Lung (tissue), 11 donors: ENCODE measurements at regions not wholly inside any gene's neighbourhood (a gene's known extent, or its start where the extent isn't known, plus 50 kb on each side); places are given as distances from the start of the nearest gene placed in this dataset.
"Not testable (repeated sequence)": the region's sequence is repeated elsewhere in the genome, so short reads cannot be mapped to it uniquely, and the experiment has no call there.

Experiments
- ATAC-seq: fragments of 200-7000 bp; cut with Tn5 transposase; one replicate; pipeline ENCODE4 v1.9.1; 2020; ENCODE audit warnings: moderate number of reproducible peaks; ENCODE audit not compliant: insufficient read depth, low FRiP score
- DNase-seq, 3 donors: peaks; one replicate each; pipeline ENCODE4 v3.0.0-alpha.2; 2013 to 2017
- H3K27ac ChIP-seq, 2 donors: one replicate each; pipeline ENCODE4 v1.5.1; 2013; ENCODE audit warnings: mild to moderate bottlenecking in 2 of 2, moderate library complexity in 2 of 2, control low read depth in 1 of 2, inconsistent platforms in 1 of 2, low read depth in 1 of 2, low read length in 1 of 2
- H3K27me3 ChIP-seq, 3 donors: one replicate each; pipeline ENCODE4 v1.5.1; 2013; ENCODE audit warnings: low read length in 2 of 3; ENCODE audit not compliant: control insufficient read depth in 3 of 3, insufficient read depth in 3 of 3
- H3K36me3 ChIP-seq, 4 donors: one replicate each; pipeline ENCODE4 v1.5.1; 2013; ENCODE audit warnings: low read length in 4 of 4, mild to moderate bottlenecking in 1 of 4, moderate library complexity in 1 of 4; ENCODE audit not compliant: control insufficient read depth in 4 of 4, insufficient read depth in 4 of 4
- H3K4me1 ChIP-seq, 5 donors: one replicate each; pipeline ENCODE4 v1.5.1; 2013; ENCODE audit warnings: low read length in 5 of 5, mild to moderate bottlenecking in 2 of 5, moderate library complexity in 1 of 5; ENCODE audit not compliant: control insufficient read depth in 5 of 5, insufficient read depth in 5 of 5
- H3K4me3 ChIP-seq: one replicate; pipeline ENCODE4 v1.5.1; 2013; ENCODE audit warnings: mild to moderate bottlenecking, control low read depth, moderate library complexity
- H3K9ac ChIP-seq, 2 donors: one replicate each; pipeline ENCODE4 v1.5.1; 2013; ENCODE audit warnings: low read length in 2 of 2, control low read depth in 1 of 2; ENCODE audit not compliant: insufficient read depth in 1 of 2
- H3K9me3 ChIP-seq, 4 donors: one replicate each; pipeline ENCODE4 v1.5.1; 2013; ENCODE audit warnings: low read length in 3 of 4, mild to moderate bottlenecking in 1 of 4, moderate library complexity in 1 of 4; ENCODE audit not compliant: control insufficient read depth in 4 of 4, insufficient read depth in 3 of 4
- CTCF ChIP-seq: IDR thresholded peaks from 2 replicates; pipeline ENCODE4 v1.5.1; 2012; ENCODE audit warnings: mild to moderate bottlenecking; ENCODE audit errors: control extremely low read depth, extremely low read depth
- WGBS, 2 donors: extraction: QIAGEN DNeasy Blood & Tissue Kit; methylation state at CpG; one replicate each; pipeline ENCODE4 v1.1.7; 2013; 5-methylcytosine and 5-hydroxymethylcytosine counted together
- donor health status: control.
- donor health status: control.
- donor health status: Bipolar disorder and iron deficiency.
- donor health status: healthy.
- donor health status: DM: yes; HTN: yes; CAD: no.

GRCh38 chr15:95630683-95631082 is 699.8 kb upstream of the NR2F2 start:
- DNase-seq = no peak
- TF ChIP-seq CTCF = no peak
- Histone ChIP-seq H3K9me3 (no peaks in the 10 kb centered on the region), H3K27ac (no peak overlapping the region), H3K4me3 (no peak overlapping the region), H3K4me1 (no peaks in the 10 kb centered on the region), H3K9ac (no peak overlapping the region), H3K36me3 (no peaks in the 10 kb centered on the region), H3K27me3 (no peaks in the 10 kb centered on the region)
- 88 to 96% methylated on average over 1 of the region's 1 CpG for WGBS, 2 donors
- no peak for ATAC-seq

GRCh38 chr15:95635666-95636065 is 694.8 kb upstream of the NR2F2 start:
- Histone ChIP-seq H3K27ac (no peak overlapping the region), H3K4me1 (no peaks in the 10 kb centered on the region), H3K27me3 (no peaks in the 10 kb centered on the region), H3K4me3 (no peak overlapping the region), H3K36me3 (no peaks in the 10 kb centered on the region), H3K9ac (no peak overlapping the region), H3K9me3 (no peaks in the 10 kb centered on the region)
- TF ChIP-seq CTCF = no peak
- DNase-seq (no peak), ATAC-seq (no peak)
- WGBS, 2 donors = 77 to 80% methylated on average over 2 of the region's 2 CpGs

- no peaks in the 10 kb centered on the region for H3K9me3 ChIP-seq
- no peaks in the 10 kb centered on the region for H3K4me1 ChIP-seq
- H3K4me3 ChIP-seq = no peak overlapping the region
- no peak for TF ChIP-seq CTCF
- no peak for DNase-seq
- H3K36me3 ChIP-seq = no peaks in the 10 kb centered on the region
- WGBS, 2 donors = 79 to 90% methylated on average over 4 of the region's 4 CpGs
- H3K27me3 ChIP-seq = no peaks in the 10 kb centered on the region
- no peak for ATAC-seq
- H3K27ac ChIP-seq = no peak overlapping the region
- H3K9ac ChIP-seq = no peak overlapping the region
These were observed 694.4 kb upstream of the NR2F2 start for GRCh38 chr15:95636107-95636506.

- H3K4me3 ChIP-seq, H3K9ac ChIP-seq, H3K9me3 ChIP-seq, H3K36me3 ChIP-seq, H3K27me3 ChIP-seq, H3K4me1 ChIP-seq, H3K27ac ChIP-seq, ATAC-seq, DNase-seq: not testable (repeated sequence)
- WGBS, 2 donors = 90% methylated on average over 3 of the region's 3 CpGs
These were observed 693.3 kb upstream of the NR2F2 start for GRCh38 chr15:95637234-95637633.
